K562 (cell line): ENCODE measurements at regions not wholly inside any gene's neighbourhood (a gene's known extent, or its start where the extent isn't known, plus 50 kb on each side); places are given as distances from the start of the nearest gene placed in this dataset.

ENCODE experiments used
- EZH2 ChIP-seq: IDR thresholded peaks from 2 replicates; pipeline ENCODE4 v1.6.1; 2012; ENCODE audit warnings: low read depth, mild to moderate bottlenecking, inconsistent platforms, low read length, borderline replicate concordance
- FOXK1 ChIP-seq: sonication (generic); formaldehyde crosslinking; IDR thresholded peaks from 2 replicates; pipeline ENCODE4 v1.8.0; 2022; ENCODE audit warnings: missing genetic modification reagents, mild to moderate bottlenecking, borderline replicate concordance
- POLR2A ChIP-seq: fragments of 450-650 bp; conservative IDR thresholded peaks from 2 replicates; pipeline ENCODE4 v1.6.1; 2016
- SP1 ChIP-seq: sonication (generic); formaldehyde crosslinking; IDR thresholded peaks from 2 replicates; pipeline ENCODE4 v1.8.1; 2022; ENCODE audit warnings: mild to moderate bottlenecking, missing genetic modification reagents
- ZBED1 ChIP-seq: IDR thresholded peaks from 2 replicates; pipeline ENCODE4 v1.6.1; 2014

GRCh38 chr11:80533463-80533862 lies 1092.6 kb upstream of the TENM4 start:
- TF ChIP-seq EZH2, result no peak
- no peak for TF ChIP-seq SP1 (CRISPR knock-in tag)
- no peak for TF ChIP-seq ZBED1
- no peak for TF ChIP-seq POLR2A
- no peak for TF ChIP-seq FOXK1 (CRISPR knock-in tag)
